ENCODE measurements at regions not wholly inside any gene's neighbourhood (a gene's known extent, or its start where the extent isn't known, plus 50 kb on each side); places are given as distances from the start of the nearest gene placed in this dataset.

DNA sequence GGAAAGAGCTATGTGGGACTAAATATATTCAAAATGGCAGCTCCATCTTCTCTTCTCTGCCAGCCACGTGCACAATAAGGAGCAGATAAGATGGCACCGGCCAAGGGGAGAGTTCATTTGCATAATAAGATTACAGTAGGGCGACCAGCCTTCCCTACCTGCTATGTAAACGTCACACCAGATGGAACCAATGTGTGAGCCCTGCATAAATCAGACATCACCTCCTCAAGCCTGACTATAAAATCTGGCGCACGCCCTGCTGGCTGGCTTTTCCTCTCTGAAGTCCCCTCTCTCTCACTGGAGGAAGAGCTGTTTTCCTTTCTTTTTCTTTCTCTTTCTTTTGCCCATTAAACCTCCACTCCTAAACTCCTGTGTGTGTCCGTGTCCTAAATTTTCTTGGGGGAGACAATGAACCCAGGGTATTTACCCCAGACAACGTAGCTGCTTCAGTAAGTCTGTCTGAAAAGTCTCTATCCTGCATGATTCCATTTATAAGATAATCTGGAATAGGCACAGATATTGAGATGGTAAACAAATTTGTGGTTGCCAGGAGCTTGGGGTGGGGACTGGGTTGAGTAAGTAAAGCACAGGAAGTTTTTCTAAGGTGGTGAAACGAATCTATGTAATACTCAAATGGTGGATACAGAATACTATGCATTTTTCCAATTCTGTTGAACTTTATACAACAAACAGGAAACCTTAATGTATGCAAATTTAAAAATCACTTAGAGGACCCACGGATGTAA lies 670.0 kb upstream of the KIRREL3 start:
- DNase-seq (ENCODE audit: low read depth): no peak
- H3K4me3 ChIP-seq (ENCODE audit: low read depth, low read length): no peak overlapping the region

DNA sequence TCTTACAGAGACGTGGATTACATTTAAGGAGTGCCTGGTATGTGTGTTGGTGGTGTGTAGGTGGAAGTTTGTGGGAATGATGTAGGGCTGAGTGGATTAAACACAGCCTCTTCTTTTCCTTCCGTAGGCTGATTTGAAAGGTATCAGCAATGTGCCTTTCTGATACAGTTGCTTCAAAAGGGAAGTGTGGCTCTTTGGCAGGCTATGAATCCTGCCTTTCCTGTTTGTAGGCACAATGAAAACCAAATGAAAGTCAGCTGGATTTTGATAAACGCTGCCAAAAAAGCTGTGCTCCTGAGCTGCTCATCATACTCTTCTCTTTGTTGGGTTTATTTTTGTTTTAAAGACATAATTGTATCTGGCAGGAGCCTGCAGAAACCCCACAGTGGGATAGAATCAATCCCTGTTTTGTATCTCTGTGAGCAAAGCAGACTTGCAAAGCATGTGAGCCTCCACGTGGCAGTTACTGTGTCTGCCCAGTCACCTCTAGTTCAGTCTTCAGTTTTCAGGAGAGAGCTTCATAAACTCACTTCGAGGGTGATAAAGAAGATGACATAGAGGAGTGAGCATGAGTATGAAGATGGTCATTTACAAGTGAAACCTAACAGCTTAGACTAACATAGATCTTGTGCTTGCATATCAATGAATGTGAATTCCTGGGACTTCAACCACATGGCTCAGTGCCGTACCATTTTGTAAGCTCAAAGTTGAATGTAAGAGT lies 655.7 kb upstream of the KIRREL3 start:
- no peak overlapping the region for H3K4me3 ChIP-seq (ENCODE audit: low read depth, low read length)
- DNase-seq (ENCODE audit: low read depth): no peak
- no peak for TF ChIP-seq CTCF (IDR thresholded peaks at IDR 0.05; ENCODE audit: insufficient read depth, low read depth, low read length)

More for the DNA sequence above, 670.0 kb upstream of the KIRREL3 start:
- no peak for TF ChIP-seq CTCF (IDR thresholded peaks at IDR 0.05; ENCODE audit: insufficient read depth, low read depth, low read length)

- H3K4me3 ChIP-seq (ENCODE audit: low read depth, low read length): no peak overlapping the region
- no peak for TF ChIP-seq CTCF (IDR thresholded peaks at IDR 0.05; ENCODE audit: insufficient read depth, low read depth, low read length)
- DNase-seq (ENCODE audit: low read depth): no peak
These were observed 652.5 kb upstream of the KIRREL3 start for GRCh38 chr11:127653076-127653475.

DNA sequence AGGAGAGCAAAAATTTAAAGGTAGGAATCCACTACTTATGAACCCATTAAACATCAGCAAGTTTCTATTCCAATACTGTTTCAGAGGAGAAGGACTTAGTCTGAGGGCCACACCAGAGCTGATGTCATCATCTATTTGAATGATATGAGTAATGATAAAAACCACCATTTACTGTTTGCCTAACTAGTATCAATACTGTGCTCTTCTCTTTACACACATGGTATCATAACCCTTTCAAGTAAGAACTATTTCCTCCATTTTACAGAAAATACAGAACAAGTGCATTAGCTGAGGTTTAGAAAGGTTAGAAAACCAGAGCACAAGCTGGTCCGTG lies 651.3 kb upstream of the KIRREL3 start:
- no peak overlapping the region for H3K4me3 ChIP-seq (ENCODE audit: low read depth, low read length)
- TF ChIP-seq CTCF (IDR thresholded peaks at IDR 0.05; ENCODE audit: insufficient read depth, low read depth, low read length): no peak
- no peak for DNase-seq (ENCODE audit: low read depth)

DNA sequence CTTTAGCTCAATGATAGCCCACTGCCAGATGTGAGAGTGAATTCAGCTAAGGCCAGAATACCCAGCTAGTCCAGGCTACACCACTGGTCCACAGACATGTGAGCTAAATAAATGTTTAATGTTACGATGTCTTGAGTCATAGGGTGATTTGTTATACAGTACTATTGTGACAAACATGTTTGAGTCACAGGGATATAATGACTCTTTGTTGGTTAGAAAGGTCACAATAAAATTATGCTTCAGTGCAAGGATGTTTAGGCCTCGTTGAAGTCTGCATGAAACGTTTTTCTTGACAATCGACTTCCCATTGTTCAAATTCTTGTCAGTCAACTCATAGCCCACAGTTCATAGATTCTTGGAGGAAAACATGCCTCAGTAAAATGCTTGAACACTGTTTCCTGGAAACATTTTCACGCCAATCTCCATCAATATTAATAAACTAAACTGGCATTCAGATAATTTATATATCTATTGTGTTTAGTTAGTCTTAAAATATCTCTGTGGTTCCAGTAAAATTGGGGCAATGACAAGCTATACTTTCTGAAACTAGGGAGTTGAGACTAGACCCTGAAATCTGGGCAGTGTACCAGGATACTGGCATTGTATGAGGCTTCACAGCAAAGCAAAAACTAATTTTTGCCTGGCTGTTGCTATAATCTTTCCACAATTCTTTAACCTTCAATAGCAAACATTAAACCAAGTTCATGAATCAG lies 650.8 kb upstream of the KIRREL3 start:
- DNase-seq (ENCODE audit: low read depth): peak; percentile 4
- H3K4me3 ChIP-seq (ENCODE audit: low read depth, low read length): no peak overlapping the region
- TF ChIP-seq CTCF (IDR thresholded peaks at IDR 0.05; ENCODE audit: insufficient read depth, low read depth, low read length): no peak

GRCh38 chr11:127649958-127650357 lies 649.4 kb upstream of the KIRREL3 start:
- TF ChIP-seq CTCF (IDR thresholded peaks at IDR 0.05; ENCODE audit: insufficient read depth, low read depth, low read length): no peak
- DNase-seq (ENCODE audit: low read depth): no peak
- H3K4me3 ChIP-seq (ENCODE audit: low read depth, low read length): no peak overlapping the region

Data from fibroblast of villous mesenchyme (primary cell).